ENCODE measurements at regions not wholly inside any gene's neighbourhood (a gene's known extent, or its start where the extent isn't known, plus 50 kb on each side); places are given as distances from the start of the nearest gene placed in this dataset.

GRCh38 chr17:74028354-74029116, 174.9 kb upstream of the RPL38 start:
- DNase-seq = no peak

GRCh38 chr17:74031316-74032090, 172.0 kb upstream of the RPL38 start:
- DNase-seq = no peak

GRCh38 chr17:74032222-74032621, 171.3 kb upstream of the RPL38 start:
- no peak for DNase-seq

- DNase-seq = no peak
Measured at GRCh38 chr17:74037320-74037719, 166.2 kb upstream of the RPL38 start.

- no peak for DNase-seq
Measured at GRCh38 chr17:74040291-74040690, 163.2 kb upstream of the RPL38 start.

GRCh38 chr17:74040729-74041128, 162.7 kb upstream of the RPL38 start:
- no peak for DNase-seq

- DNase-seq = no peak
Measured at GRCh38 chr17:74041869-74042640, 161.4 kb upstream of the RPL38 start.

- no peak for DNase-seq
Measured at GRCh38 chr17:74042744-74043486, 160.6 kb upstream of the RPL38 start.

- no peak for DNase-seq
Measured at GRCh38 chr17:74043976-74044375, 159.5 kb upstream of the RPL38 start.

- no peak for DNase-seq
Measured at GRCh38 chr17:74045608-74046280, 157.7 kb upstream of the RPL38 start.

GRCh38 chr17:74049167-74049966, 154.1 kb upstream of the RPL38 start:
- DNase-seq = no peak

GRCh38 chr17:74049967-74050458, 153.5 kb upstream of the RPL38 start:
- DNase-seq = no peak

GRCh38 chr17:74051348-74051747, 152.1 kb upstream of the RPL38 start:
- no peak for DNase-seq

- DNase-seq = no peak
Measured at GRCh38 chr17:74052993-74053711, 150.3 kb upstream of the RPL38 start.

- no peak for DNase-seq
Measured at GRCh38 chr17:74053712-74054078, 149.8 kb upstream of the RPL38 start.

- DNase-seq = no peak
Measured at GRCh38 chr17:74054249-74054648, 149.2 kb upstream of the RPL38 start.

GRCh38 chr17:74055508-74056160, 147.8 kb upstream of the RPL38 start:
- DNase-seq = no peak

- DNase-seq = peak; percentile 7
Measured at GRCh38 chr17:74059479-74060240, 143.8 kb upstream of the RPL38 start.

GRCh38 chr17:74061758-74062157, 141.7 kb upstream of the RPL38 start:
- DNase-seq = no peak

Data from NCI-H748 treated with DMSO at 0.1 percent for 48 hours (cell line).